Keratinocyte (primary cell): ENCODE measurements at regions not wholly inside any gene's neighbourhood (a gene's known extent, or its start where the extent isn't known, plus 50 kb on each side); places are given as distances from the start of the nearest gene placed in this dataset.

Source experiments
- DNase-seq: peaks from one replicate; pipeline ENCODE4 v3.0.0-alpha.2; 2011; ENCODE audit warnings: low read depth, missing footprints, low spot score
- FAIRE-seq: peaks from 2 replicates; lab custom pipeline; 2011; peaks lifted over from hg19 to GRCh38; lab: Jason Lieb, UNC
- H2AFZ ChIP-seq: 2 replicates; pipeline ENCODE4 v1.6.0; 2012; ENCODE audit warnings: low read length, control low read depth, inconsistent platforms; ENCODE audit not compliant: control insufficient read depth
- H3K27ac ChIP-seq: 2 replicates; pipeline ENCODE4 v1.5.1; 2011; ENCODE audit warnings: low read length; ENCODE audit not compliant: control insufficient read depth, insufficient read depth
- H3K27me3 ChIP-seq: 3 replicates; pipeline ENCODE4 v1.6.0; 2011; ENCODE audit warnings: low read length; ENCODE audit not compliant: control insufficient read depth, insufficient read depth; ENCODE audit errors: extremely low read depth
- H3K36me3 ChIP-seq, 2 experiments: 2 replicates in 1 of 2; 3 replicates in 1 of 2; pipeline ENCODE4 v1.5.1; 2011; ENCODE audit warnings: low read length in 2 of 2, mild to moderate bottlenecking in 1 of 2; ENCODE audit not compliant: control insufficient read depth in 2 of 2, insufficient read depth in 2 of 2; ENCODE audit errors: extremely low read depth in 1 of 2
- H3K4me1 ChIP-seq: 3 replicates; pipeline ENCODE4 v1.5.1; 2011; ENCODE audit warnings: low read length; ENCODE audit not compliant: control insufficient read depth, insufficient read depth; ENCODE audit errors: extremely low read depth
- H3K4me2 ChIP-seq: 3 replicates; pipeline ENCODE4 v1.6.0; 2011; ENCODE audit warnings: low read depth, low read length; ENCODE audit not compliant: control insufficient read depth, insufficient read depth; ENCODE audit errors: extremely low read depth
- H3K4me3 ChIP-seq, 3 experiments: fragments of 200-600 bp in 1 of 3; sonication (generic) in 1 of 3; 2 replicates in 2 of 3; 3 replicates in 1 of 3; pipeline ENCODE4 v1.5.1; 2011 to 2016; ENCODE audit warnings: low read length in 3 of 3, mild to moderate bottlenecking in 3 of 3, control low read depth in 2 of 3, inconsistent platforms in 1 of 3, low read depth in 1 of 3, mixed read lengths in 1 of 3, mixed run types in 1 of 3, moderate library complexity in 1 of 3; ENCODE audit not compliant: control insufficient read depth in 2 of 3, insufficient read depth in 2 of 3; ENCODE audit errors: extremely low read depth in 1 of 3
- H3K79me2 ChIP-seq: 2 replicates; pipeline ENCODE4 v1.6.0; 2012; ENCODE audit warnings: low read length; ENCODE audit not compliant: control insufficient read depth, insufficient read depth
- H3K9ac ChIP-seq: 3 replicates; pipeline ENCODE4 v1.6.0; 2011; ENCODE audit warnings: low read length; ENCODE audit not compliant: control insufficient read depth, insufficient read depth; ENCODE audit errors: extremely low read depth
- H3K9me1 ChIP-seq: 3 replicates; pipeline ENCODE4 v1.6.0; 2011; ENCODE audit warnings: low read length; ENCODE audit not compliant: control insufficient read depth, insufficient read depth; ENCODE audit errors: extremely low read depth
- H3K9me3 ChIP-seq: 2 replicates; pipeline ENCODE4 v1.5.1; 2012; ENCODE audit warnings: low read depth, low read length; ENCODE audit not compliant: control insufficient read depth
- H4K20me1 ChIP-seq: 3 replicates; pipeline ENCODE4 v1.6.0; 2011; ENCODE audit warnings: low read length; ENCODE audit not compliant: control insufficient read depth, insufficient read depth; ENCODE audit errors: extremely low read depth
- EZH2 ChIP-seq: IDR thresholded peaks from one replicate; pipeline ENCODE4 v1.6.1; 2012; ENCODE audit warnings: inconsistent platforms, mild to moderate bottlenecking, low read length, moderate library complexity
- dilution Hi-C: fragments of 300-500 bp; cut with MboI; formaldehyde crosslinking; loops from one replicate; pipeline ENCODE4 v1.7.0; 2020; ENCODE audit warnings: low sequenced_read_pairs; ENCODE audit not compliant: extremely low pct_ligation_motif_present
- TF ChIP-seq, protein P1 (sequence below), 3 experiments: IDR thresholded peaks in 1 of 3; conservative IDR thresholded peaks in 1 of 3; optimal IDR thresholded peaks in 1 of 3; 2 replicates in 2 of 3; 3 replicates in 1 of 3; pipeline versions ENCODE3 to v1.5.1; 2011; ENCODE audit warnings: low read length in 3 of 3, mild to moderate bottlenecking in 3 of 3, moderate library complexity in 2 of 3, control low read depth in 1 of 3, inconsistent platforms in 1 of 3; ENCODE audit not compliant: insufficient read depth in 2 of 3; ENCODE audit errors: extremely low read depth in 1 of 3

DNA sequence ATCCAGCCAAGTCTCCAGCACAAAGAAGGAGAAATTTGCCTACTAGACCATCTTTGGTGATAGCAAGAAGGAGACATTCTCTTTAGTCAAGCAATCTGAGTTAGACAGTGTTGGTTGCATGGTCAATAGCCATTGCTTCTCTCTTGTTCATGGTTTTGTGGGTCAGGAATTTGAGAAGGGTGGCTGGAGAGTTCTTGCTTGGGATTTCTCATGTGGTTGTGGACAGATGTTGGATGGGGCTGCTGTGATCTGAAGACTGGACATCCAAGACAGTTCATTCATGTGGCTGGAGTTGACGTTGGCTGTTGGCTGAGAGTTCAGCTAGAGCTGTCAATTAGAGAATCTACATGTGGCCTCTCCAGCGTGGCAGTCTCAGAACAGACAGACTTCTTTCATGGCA lies 322.3 kb upstream of the PRDM1 start:
- no peaks in the 10 kb centered on the region for H3K9me1 ChIP-seq
- H3K27ac ChIP-seq: peak overlapping the region; percentile 80
- FAIRE-seq (no peak), DNase-seq (no peak)
- H3K4me2 ChIP-seq: peak overlapping the region; percentile 37
- no peaks in the 10 kb centered on the region for H3K9me3 ChIP-seq
- H4K20me1 ChIP-seq: no peaks in the 10 kb centered on the region
- no peaks in the 10 kb centered on the region for H3K36me3 ChIP-seq
- peak overlapping the region; percentile 3 for H3K9ac ChIP-seq
- no peaks in the 10 kb centered on the region for H3K27me3 ChIP-seq
- H3K79me2 ChIP-seq: no peaks in the 10 kb centered on the region
- dilution Hi-C loops: no loop called here
- no peak overlapping the region for H3K4me3 ChIP-seq
- no peak for TF ChIP-seq EZH2
- TF ChIP-seq, protein P1, sequence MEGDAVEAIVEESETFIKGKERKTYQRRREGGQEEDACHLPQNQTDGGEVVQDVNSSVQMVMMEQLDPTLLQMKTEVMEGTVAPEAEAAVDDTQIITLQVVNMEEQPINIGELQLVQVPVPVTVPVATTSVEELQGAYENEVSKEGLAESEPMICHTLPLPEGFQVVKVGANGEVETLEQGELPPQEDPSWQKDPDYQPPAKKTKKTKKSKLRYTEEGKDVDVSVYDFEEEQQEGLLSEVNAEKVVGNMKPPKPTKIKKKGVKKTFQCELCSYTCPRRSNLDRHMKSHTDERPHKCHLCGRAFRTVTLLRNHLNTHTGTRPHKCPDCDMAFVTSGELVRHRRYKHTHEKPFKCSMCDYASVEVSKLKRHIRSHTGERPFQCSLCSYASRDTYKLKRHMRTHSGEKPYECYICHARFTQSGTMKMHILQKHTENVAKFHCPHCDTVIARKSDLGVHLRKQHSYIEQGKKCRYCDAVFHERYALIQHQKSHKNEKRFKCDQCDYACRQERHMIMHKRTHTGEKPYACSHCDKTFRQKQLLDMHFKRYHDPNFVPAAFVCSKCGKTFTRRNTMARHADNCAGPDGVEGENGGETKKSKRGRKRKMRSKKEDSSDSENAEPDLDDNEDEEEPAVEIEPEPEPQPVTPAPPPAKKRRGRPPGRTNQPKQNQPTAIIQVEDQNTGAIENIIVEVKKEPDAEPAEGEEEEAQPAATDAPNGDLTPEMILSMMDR (optimal IDR thresholded peaks at IDR 0.05 in 1 of 3, IDR thresholded peaks at IDR 0.05 in 1 of 3, conservative IDR thresholded peaks at IDR 0.05 in 1 of 3; ENCODE audit: extremely low read depth in 1 of 3, insufficient read depth in 2 of 3, low read length in 3 of 3): no peak
- peaks cover 35% of the 10 kb centered on the region for H3K4me1 ChIP-seq
- no peak overlapping the region for H2AFZ ChIP-seq

DNA sequence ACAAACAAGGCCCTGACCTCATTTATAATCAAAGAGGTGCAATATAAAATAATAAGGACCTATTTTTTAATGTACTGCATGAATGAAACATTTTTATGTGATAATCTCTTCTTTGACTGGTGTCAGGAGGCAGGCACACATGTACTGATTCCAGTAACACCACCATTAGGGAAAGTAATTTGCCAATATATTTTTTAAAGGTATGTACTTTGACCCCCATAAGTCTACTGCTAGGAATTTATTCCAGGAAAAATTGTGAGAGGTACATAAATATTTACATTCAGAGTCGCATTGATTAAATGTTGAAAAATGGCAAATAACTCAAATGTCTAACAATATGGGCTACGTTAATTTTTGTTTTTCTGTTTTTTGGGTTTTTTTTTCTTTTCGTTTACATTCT lies 325.4 kb upstream of the PRDM1 start:
- H3K4me1 ChIP-seq: peaks cover 54% of the 10 kb centered on the region
- no peak overlapping the region for H2AFZ ChIP-seq
- dilution Hi-C loops: no loop called here
- DNase-seq (no peak), FAIRE-seq (no peak)
- H3K9me3 ChIP-seq: no peaks in the 10 kb centered on the region
- no peaks in the 10 kb centered on the region for H3K9me1 ChIP-seq
- no peak overlapping the region for H3K4me3 ChIP-seq
- no peak overlapping the region for H3K9ac ChIP-seq
- no peaks in the 10 kb centered on the region for H3K27me3 ChIP-seq
- no peaks in the 10 kb centered on the region for H3K79me2 ChIP-seq
- H3K36me3 ChIP-seq: no peaks in the 10 kb centered on the region
- no peaks in the 10 kb centered on the region for H4K20me1 ChIP-seq
- H3K27ac ChIP-seq: peak overlapping the region; percentile 86
- TF ChIP-seq EZH2: no peak
- TF ChIP-seq, protein P1 (optimal IDR thresholded peaks at IDR 0.05 in 1 of 3, IDR thresholded peaks at IDR 0.05 in 1 of 3, conservative IDR thresholded peaks at IDR 0.05 in 1 of 3; ENCODE audit: extremely low read depth in 1 of 3, insufficient read depth in 2 of 3, low read length in 3 of 3): no peak
- no peak overlapping the region for H3K4me2 ChIP-seq
